ENCODE measurements at regions not wholly inside any gene's neighbourhood (a gene's known extent, or its start where the extent isn't known, plus 50 kb on each side); places are given as distances from the start of the nearest gene placed in this dataset.
"Not testable (repeated sequence)": the region's sequence is repeated elsewhere in the genome, so short reads cannot be mapped to it uniquely, and the experiment has no call there.

DNA sequence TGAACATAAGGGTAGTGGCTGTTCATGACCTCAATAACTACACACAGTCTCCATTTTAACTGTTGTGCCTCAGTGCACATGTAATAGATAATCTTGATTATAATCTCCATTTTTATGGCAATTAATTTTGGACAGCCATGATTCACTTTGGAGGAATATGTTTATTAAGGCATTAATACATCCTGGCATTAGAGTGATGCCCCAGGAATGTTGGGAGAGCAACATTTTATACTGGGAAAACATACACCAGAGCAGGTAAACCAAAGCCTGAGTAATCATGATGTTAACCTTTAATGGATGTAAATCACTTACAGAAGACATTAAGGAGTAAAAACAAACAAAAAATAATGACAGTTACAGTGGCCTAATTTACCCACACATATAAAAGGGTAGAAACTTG, 886.3 kb upstream of the RAG2 start:
- DNase-seq (ENCODE audit: low read depth in 4 of 4, low spot score in 1 of 4), result no peak

DNA sequence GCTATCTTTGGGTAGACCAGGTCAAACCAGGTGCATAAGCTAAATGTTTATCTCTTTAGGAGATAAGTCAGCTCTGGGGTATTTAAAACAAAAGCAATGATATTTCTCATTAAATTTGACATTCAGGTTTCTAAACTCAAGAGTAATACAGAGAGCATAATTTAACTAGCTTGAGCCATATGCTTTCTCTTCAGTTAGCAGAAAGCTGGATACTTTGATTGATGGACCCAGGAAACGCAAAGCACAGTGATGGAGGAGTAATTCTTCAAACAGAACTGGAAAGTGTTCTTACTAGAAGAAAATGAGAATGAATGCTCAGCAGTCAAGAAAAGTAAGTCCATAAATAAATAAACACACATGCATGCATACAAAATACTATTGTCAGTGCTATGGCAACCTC, 885.7 kb upstream of the RAG2 start:
- no peak for DNase-seq (ENCODE audit: low read depth in 4 of 4, low spot score in 1 of 4)

DNA sequence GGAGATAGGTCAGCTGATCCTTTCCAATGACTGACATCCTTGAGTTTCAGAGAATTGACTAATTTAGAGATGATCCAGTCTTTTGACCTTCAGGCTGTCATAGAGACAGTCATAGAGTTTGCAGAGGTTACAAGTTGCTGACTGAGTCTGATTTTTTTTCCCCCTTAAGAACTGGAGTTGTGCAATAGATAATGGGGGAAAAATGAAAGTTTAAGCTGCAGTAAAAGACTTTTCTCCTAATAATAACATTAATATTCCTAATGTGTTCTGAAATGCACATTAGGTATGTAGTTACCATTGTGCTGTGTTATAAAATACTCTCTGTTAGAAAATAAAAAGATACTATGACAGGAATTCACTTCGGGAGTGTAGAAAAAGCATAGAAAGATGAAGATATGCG, 876.9 kb upstream of the RAG2 start:
- DNase-seq (ENCODE audit: low read depth in 4 of 4, low spot score in 1 of 4), result no peak

DNA sequence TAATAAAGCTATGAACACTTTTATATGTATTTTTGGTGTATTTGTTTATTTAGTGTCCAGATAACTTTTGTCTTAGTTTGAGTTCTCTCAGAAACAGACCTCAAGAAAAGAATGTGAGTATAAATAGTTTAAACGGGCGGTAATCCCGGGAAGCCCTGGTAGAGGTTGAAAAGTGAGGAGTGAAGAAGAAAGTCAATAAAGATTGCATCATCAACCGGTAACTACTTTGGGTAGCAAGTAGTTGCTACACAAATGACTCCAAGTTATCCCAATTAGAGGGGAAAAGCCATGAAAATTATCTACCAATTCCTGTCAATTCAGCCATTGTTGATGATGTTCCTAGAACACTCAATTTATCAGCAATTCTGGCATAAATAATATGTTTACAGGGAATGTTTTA, 870.3 kb upstream of the RAG2 start:
- no peak for DNase-seq (ENCODE audit: low read depth in 4 of 4, low spot score in 1 of 4)

DNA sequence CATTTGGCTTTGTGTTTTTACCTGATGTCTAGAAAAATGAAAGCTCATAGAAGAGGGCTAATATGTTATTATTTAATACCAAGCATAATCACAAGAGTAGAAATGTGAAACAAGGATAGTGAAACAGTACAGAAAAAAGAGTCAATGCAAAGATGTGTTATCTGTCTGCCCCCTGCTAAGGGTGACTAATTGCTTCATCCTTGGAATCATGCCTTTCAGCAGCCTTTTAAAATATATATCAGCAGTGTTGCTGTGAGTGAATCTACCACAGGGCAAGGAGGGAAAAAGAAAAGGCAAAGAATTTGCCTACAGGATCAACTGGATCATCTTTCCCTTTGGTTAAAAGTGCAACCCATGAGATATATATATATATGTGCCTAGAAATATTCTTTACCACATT, 867.2 kb upstream of the RAG2 start:
- no peak for DNase-seq (ENCODE audit: low read depth in 4 of 4, low spot score in 1 of 4)

DNA sequence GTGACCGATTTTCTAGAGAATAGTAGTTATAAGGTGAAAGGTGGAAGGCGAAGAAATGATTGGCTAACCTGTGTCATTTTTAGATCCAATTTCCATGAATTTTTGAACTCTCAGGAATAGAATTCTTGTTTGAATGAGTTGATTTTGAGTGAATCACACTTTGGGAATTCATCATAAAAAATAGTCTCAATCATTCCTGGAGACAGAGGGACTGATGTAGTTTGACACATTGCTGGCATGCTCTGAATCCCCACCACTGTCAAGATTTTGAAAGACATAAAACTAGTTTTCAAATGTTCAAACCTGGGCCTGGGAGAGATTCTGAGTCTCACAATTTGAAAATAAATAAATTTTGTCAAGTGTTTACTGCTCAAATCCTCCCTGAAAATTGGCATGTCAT, 861.4 kb upstream of the RAG2 start:
- no peak for DNase-seq (ENCODE audit: low read depth in 4 of 4, low spot score in 1 of 4)

DNA sequence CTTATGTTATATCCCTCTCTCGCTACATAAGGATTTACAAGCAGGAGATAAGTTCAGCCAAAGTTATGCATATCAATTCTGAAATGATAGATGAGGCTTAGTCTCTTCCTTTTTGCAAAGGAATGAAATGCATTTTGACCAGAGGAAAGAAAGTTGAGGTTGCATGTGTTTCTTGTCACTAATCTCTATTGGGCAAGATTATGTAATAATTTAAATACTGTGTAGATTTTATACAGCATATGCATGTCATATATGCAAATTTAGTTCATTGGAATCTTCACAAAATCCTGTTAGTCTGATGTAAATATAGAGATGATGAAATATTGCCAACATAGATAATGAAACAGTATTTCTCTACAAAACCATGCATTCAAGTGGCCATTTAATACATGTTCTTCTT, 858.7 kb upstream of the RAG2 start:
- no peak for DNase-seq (ENCODE audit: low read depth in 4 of 4, low spot score in 1 of 4)

DNA sequence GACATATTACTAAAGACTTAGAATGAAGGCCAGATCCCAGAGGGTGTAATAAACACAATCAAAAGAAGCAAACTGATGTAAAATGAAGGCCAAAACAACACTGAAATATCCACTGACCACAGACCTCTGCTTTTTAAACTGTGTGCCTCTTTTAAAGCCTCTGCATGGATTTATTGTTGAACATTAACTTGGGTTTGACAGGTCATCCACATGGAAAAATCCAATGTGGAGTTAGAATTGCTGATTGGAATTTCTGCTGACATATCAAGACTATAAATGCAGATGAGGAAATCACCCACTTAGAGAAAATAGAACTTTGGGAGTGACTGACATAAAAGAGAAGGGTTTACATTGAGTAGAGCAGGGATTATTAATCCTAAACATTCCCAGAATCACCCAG, 853.9 kb upstream of the RAG2 start:
- DNase-seq (ENCODE audit: low read depth in 4 of 4, low spot score in 1 of 4), result no peak

DNA sequence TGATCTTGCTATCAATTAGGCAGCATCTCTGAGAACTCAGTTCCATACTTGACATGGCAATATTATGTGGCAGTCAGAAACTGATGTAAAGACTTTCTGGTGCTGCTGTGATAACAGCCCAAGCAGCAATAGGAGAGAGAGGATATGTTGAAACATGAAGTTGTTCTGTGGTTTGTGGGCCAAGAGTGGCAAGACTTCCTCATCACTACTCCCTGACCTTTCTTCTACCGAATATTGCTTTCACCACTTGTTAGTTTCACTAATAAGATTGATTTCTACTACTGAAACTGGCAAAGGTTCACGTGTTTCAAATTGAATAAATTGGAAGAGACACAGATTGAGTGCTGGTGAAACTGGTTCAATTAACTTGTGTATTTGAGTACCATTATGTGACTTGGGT, 852.6 kb upstream of the RAG2 start:
- no peak for DNase-seq (ENCODE audit: low read depth in 4 of 4, low spot score in 1 of 4)

DNA sequence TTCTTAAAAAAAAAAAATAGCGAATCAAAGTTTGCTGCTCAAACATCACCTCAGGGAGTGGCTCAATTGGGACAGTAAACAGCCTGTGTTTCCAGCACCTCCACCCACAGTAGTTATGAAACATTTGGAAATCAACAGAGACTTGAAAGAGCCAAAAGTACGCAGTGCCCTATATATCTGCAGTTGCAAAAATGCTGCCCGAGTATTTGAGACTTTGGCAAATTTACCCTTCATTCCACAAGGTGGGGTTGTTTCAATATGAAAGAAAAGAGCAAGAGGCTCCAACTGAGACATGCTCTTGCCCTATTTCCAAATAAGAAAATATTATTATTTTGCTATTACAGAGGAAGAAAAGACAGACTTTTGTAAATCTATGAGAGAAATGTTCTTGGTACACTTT, 851.1 kb upstream of the RAG2 start:
- no peak for DNase-seq (ENCODE audit: low read depth in 4 of 4, low spot score in 1 of 4)

DNA sequence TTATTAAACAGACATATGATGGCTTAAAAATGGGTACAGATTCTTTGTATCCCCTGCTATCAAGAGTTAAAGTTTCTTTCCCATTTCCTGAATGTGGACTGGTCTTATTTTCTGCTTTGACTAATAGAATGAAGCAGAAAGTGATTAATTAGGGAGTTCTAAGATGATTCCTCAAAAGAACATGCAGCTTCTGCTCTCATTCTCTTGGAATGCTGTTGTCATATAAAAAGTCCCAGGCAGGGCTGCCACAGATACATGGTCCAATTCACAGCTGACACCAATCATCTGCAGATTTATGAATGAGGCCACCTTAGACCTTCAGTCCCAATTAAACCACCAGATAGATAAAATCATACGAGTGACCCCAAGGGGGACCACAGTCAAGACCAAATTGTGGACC, 844.5 kb upstream of the RAG2 start:
- DNase-seq (ENCODE audit: low read depth in 4 of 4, low spot score in 1 of 4), result no peak

DNA sequence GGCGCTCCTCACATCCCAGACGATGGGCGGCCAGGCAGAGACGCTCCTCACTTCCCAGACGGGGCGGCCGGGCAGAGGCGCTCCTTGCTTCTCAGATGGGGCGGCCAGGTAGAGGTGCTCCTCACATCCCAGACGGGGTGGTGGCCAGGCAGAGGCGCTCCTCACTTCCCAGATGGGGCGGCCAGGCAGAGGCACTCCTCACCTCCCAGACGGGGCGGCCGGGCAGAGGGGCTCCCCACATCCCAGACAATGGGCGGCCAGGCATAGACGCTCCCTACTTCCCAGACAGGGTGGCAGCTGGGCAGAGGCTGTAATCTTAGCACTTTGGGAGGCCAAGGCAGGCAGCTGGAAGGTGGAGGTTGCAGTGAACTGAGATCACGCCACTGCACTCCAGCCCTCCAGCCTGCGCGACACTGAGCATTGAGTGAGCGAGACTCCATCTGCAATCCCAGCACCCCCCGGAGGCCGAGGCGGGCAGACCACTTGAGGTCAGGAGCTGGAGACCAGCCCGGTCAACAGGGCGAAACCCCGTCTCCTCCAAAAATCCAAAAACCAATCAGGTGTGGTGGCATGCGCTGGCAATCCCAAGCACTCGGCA, 833.7 kb upstream of the RAG2 start:
- DNase-seq (ENCODE audit: low read depth in 4 of 4, low spot score in 1 of 4), result not testable (repeated sequence)

DNA sequence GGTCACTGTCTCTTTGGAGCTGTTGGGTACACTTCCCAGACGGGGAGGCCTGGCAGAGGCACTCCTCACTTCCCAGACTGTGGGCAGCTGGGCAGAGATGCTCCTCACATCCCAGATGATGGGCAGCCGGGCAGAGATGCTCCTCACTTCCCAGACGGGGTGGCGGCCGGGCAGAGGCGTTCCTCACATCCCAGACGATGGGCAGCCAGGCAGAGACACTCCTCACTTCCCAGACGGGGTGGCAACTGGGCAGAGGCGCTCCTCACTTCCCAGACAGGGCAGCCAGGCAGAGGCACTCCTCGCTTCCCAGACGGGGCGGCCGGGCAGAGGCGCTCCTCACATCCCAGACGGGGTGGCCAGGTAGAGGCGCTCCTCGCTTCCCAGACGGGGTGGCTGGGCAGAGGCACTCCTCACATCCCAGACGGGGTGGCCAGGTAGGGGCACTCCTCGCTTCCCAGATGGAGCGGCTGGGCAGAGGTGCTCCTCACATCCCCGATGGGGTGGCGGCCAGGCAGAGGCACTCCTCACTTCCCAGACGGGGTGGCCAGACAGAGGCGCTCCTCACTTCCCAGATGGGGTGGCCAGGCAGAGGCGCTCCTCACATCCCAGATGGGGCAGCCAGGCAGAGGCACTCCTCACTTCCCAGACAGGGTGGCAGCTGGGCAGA, 833.1 kb upstream of the RAG2 start:
- not testable (repeated sequence) for DNase-seq (ENCODE audit: low read depth in 4 of 4, low spot score in 1 of 4)

DNA sequence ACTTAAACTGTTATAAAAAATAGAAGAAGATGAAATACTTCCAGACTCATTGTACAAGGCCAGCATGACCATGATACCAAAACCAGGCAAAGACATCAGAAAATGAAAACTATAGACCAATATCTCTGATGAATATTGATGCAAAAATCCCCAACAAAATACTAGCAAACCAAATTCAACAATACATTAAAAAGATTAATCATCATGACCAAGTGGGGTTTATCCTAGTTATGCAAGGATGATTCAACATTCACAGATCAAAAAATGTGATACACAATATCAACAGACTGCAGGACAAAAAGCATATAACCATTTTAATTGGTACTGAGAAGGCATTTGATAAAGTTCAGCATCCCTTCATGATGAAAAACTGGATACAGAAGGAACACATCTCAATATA, 824.5 kb upstream of the RAG2 start:
- DNase-seq (ENCODE audit: low read depth in 4 of 4, low spot score in 1 of 4), result no peak

DNA sequence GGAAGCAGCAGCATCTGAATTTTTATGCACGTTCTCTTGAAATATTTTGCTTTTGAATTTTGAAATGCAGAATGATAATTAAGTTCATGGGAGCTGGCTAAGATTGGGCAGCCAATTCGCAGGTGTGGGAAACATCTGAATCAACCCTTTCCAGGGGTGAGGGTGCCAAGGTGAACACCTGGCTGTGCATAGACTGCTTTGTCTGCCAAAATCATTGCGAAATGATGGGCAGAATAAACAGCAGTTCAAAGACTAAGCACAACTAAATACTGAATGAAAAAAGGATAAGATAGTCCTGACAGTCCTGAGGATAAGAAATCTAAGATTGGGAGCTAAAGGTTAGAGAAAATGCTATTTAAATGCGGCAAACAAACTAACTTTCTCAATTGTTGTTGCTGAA, 813.3 kb upstream of the RAG2 start:
- no peak for DNase-seq (ENCODE audit: low read depth in 4 of 4, low spot score in 1 of 4)

DNA sequence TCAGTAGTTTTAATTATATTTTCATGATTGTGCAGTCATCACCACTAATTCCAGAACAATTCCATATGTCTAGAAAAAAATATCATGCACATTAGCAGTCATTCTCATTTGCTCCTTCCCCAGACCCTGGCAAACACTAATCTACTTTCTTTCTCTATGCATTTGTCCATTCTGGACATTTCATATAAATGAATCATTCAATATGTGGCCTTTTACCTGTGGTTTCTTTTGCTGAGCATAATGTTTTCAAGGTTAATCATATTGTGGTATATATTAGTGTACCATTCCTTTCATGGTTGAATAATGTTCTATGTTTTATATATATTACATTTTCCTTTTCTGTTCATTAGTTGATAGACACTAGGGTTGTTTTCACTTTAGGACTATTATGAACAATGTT, 811.1 kb upstream of the RAG2 start:
- DNase-seq (ENCODE audit: low read depth in 4 of 4, low spot score in 1 of 4), result no peak

DNA sequence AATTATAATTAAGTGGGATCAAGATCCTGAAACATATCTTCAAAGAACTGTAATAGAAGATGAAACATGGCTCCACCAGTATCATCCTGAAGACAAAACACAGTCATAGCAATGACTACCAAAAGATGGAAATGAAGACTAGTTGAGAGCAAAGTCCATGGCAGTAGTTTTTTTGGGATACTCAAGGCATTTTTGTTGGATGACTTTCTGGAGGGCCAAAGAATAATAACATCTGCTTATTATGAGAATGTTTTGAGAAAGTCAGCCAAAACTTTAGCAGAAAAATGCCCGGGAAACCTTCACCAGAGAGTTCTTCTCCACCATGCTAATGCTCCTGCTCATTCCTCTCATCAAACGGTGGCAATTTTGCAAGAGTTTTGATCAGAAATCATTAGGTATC, 809.4 kb upstream of the RAG2 start:
- no peak for DNase-seq (ENCODE audit: low read depth in 4 of 4, low spot score in 1 of 4)

DNA sequence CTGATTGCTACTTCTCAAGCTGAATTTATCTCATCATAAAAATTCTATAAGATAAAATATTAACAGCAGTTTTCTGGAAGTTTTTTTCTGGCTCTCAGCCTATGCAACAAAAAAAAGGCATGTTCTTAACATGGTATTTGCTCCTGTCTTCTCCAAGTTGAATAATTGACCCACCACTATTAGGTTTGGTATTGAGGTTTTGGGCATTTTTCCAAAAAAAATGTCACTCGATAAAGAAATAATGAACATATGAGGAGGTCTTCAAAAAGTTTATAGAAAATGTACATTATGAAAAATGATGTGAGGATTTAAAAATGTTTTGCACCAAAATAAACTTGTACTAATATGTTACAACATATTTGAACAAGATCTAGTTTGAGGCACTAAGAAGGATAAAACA, 808.6 kb upstream of the RAG2 start:
- DNase-seq (ENCODE audit: low read depth in 4 of 4, low spot score in 1 of 4), result no peak

DNA sequence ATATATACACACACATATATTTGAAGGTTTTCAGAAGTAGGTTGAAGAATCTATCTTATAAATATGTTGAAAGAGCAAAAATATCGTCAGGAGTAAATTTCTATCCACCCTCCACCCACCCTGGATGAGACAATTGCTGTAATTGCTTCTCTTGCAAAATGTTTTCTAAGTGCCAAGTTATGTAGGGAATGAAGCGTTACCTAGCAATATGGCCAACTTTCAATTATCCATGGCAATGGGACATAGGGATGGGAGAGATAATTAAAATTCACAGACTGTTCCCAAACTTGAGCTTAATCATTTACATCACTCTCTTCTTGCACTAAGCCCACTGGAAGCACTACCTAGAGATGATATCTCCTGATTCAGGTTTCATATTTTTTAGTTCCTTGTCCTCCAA, 806.2 kb upstream of the RAG2 start:
- DNase-seq (ENCODE audit: low read depth in 4 of 4, low spot score in 1 of 4), result no peak

DNA sequence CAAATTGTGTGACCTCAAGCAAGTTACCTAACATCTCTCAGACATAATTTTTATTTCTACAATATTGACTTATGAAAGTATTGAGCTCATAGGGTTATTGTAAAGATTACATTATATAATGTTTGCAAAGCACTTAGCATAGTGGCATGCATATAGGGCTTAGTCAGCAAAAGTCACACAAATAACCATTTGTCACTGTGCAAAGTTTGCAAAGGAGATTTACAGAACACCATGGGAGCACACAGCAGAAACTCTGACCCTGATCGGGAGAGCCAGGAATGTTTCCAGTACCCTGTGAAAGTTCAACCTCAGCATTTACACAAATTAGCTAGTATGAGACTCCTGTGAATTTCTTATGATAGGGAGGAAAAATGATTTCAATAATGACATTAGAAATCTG, 804.6 kb upstream of the RAG2 start:
- no peak for DNase-seq (ENCODE audit: low read depth in 4 of 4, low spot score in 1 of 4)

DNA sequence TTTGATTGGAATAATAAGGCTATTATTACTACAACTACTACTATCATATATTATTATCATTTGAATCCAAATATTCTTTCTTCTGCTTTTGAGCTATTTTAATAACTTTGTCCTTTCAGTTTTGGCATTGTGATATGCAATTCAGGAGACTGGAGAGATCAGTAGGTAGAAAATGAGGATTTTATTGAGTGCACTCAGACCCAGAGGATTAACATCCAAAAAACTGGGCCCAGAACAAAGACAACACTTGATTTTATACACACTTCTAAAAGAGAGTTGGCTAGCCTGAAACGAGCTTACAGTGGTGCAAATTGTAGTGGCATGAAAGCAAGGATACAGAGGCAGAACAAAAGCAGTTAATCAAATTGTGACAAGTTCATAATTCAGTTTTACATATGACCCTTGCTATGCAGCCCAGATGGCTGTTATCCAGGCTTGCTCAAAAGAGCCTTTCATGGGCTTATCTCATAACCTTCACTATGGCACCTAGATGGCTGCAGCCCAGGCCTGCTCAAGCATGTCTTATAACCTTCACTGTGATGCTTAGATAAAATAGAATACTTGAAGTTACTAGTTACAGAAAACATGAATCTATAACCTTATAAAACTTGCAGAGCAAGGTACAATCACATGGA, 796.3 kb upstream of the RAG2 start:
- no peak for DNase-seq (ENCODE audit: low read depth in 4 of 4, low spot score in 1 of 4)

DNA sequence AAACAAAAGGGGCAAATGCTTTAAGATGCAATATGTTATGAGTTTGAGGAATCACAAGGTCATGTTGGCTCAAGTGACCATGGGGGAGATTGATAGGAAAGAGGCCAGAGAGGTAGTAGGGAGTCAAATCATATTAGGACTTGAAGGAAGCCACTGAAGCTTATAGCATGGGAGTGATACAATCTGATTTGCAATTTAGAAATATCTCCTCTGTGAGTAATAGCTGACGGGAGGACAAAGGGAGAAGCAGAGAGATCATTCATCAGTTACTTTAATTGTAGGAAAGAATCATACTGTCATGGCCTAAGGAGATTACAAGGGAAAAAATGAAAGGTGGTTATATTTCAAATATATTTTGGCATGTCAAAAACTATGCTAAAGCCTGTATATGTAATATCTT, 793.6 kb upstream of the RAG2 start:
- no peak for DNase-seq (ENCODE audit: low read depth in 4 of 4, low spot score in 1 of 4)

DNA sequence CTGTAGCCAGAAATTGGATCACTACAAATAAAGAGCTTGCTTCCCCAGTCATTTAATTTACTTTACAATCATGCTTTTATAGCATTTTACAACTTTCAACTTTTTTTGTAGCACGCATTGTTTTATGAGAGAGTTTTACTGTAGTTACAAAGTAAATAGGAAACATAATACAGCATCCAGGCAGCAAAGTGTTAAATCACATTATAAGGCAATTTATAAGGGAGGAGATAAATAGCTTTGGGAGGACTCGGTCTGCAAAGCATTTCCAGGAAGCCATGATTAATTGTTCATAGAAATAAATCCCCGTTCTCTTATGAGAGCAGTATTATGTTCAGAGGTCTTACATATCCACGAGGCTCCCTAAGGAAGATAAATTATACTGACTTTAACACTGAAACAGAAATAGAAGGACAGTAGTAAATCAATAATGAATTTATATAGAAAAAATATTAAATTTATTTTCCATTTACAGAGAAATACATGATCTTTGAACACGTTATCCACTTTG, 792.6 kb upstream of the RAG2 start:
- no peak for DNase-seq (ENCODE audit: low read depth in 4 of 4, low spot score in 1 of 4)

Data from stimulated activated CD4-positive, alpha-beta T cell treated with anti-CD3 and anti-CD28 coated beads, Interleukin-1b, Interleukin-23, amount 100 ng/mL, for 24 hours (primary cell).